ENCODE measurements at regions not wholly inside any gene's neighbourhood (a gene's known extent, or its start where the extent isn't known, plus 50 kb on each side); places are given as distances from the start of the nearest gene placed in this dataset.

DNA sequence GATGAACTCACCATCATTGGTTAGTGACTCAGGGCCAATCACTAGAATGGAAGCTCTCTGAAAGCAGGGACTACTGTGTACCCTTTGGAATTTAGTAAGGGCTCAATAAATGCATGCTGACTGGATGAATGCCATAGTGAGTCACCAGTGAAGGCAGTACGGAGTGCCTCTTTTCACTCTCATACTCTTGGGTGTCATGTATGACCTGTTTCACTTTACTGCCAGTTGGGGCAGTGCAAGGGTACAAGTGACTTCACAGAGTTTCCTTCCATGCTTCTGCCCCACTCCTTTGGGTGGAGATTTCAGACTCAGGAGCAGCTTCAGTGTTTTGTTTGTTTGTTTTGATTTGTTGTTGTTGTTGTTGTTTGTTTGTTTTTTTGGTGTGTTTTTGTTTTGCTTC is 57.7 kb downstream of the SOX3 start:
- TF ChIP-seq, protein P1, sequence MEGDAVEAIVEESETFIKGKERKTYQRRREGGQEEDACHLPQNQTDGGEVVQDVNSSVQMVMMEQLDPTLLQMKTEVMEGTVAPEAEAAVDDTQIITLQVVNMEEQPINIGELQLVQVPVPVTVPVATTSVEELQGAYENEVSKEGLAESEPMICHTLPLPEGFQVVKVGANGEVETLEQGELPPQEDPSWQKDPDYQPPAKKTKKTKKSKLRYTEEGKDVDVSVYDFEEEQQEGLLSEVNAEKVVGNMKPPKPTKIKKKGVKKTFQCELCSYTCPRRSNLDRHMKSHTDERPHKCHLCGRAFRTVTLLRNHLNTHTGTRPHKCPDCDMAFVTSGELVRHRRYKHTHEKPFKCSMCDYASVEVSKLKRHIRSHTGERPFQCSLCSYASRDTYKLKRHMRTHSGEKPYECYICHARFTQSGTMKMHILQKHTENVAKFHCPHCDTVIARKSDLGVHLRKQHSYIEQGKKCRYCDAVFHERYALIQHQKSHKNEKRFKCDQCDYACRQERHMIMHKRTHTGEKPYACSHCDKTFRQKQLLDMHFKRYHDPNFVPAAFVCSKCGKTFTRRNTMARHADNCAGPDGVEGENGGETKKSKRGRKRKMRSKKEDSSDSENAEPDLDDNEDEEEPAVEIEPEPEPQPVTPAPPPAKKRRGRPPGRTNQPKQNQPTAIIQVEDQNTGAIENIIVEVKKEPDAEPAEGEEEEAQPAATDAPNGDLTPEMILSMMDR (IDR thresholded peaks at IDR 0.05), result no peak
- TF ChIP-seq SIN3A (IDR thresholded peaks at IDR 0.05; ENCODE audit: borderline replicate concordance, insufficient read depth, low read depth, low read length) (no peak), POLR2AphosphoS5 (IDR thresholded peaks at IDR 0.05; ENCODE audit: low read depth, low read length) (no peak)
- TF ChIP-seq, protein P2, sequence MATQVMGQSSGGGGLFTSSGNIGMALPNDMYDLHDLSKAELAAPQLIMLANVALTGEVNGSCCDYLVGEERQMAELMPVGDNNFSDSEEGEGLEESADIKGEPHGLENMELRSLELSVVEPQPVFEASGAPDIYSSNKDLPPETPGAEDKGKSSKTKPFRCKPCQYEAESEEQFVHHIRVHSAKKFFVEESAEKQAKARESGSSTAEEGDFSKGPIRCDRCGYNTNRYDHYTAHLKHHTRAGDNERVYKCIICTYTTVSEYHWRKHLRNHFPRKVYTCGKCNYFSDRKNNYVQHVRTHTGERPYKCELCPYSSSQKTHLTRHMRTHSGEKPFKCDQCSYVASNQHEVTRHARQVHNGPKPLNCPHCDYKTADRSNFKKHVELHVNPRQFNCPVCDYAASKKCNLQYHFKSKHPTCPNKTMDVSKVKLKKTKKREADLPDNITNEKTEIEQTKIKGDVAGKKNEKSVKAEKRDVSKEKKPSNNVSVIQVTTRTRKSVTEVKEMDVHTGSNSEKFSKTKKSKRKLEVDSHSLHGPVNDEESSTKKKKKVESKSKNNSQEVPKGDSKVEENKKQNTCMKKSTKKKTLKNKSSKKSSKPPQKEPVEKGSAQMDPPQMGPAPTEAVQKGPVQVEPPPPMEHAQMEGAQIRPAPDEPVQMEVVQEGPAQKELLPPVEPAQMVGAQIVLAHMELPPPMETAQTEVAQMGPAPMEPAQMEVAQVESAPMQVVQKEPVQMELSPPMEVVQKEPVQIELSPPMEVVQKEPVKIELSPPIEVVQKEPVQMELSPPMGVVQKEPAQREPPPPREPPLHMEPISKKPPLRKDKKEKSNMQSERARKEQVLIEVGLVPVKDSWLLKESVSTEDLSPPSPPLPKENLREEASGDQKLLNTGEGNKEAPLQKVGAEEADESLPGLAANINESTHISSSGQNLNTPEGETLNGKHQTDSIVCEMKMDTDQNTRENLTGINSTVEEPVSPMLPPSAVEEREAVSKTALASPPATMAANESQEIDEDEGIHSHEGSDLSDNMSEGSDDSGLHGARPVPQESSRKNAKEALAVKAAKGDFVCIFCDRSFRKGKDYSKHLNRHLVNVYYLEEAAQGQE (IDR thresholded peaks at IDR 0.05; ENCODE audit: insufficient read depth in 1 of 2, low read depth in 2 of 2, low read length in 1 of 2), result no peak
